Ectodermal cell (in vitro differentiated cells): ENCODE measurements at regions not wholly inside any gene's neighbourhood (a gene's known extent, or its start where the extent isn't known, plus 50 kb on each side); places are given as distances from the start of the nearest gene placed in this dataset.

Source experiments
- H3K27ac ChIP-seq: 2 replicates; pipeline ENCODE4 v1.7.0; 2013; ENCODE audit warnings: mild to moderate bottlenecking, low read depth, low read length; ENCODE audit not compliant: insufficient read depth, poor library complexity, severe bottlenecking
- H3K27me3 ChIP-seq: 2 replicates; pipeline ENCODE4 v1.7.0; 2013; ENCODE audit warnings: mild to moderate bottlenecking, low read length; ENCODE audit not compliant: insufficient read depth, control insufficient read depth, poor library complexity, severe bottlenecking
- H3K36me3 ChIP-seq: one replicate; pipeline ENCODE4 v1.7.0; 2013; ENCODE audit warnings: low read length; ENCODE audit not compliant: control insufficient read depth, insufficient read depth
- H3K4me1 ChIP-seq: one replicate; pipeline ENCODE4 v1.7.0; 2013; ENCODE audit warnings: low read length; ENCODE audit not compliant: control insufficient read depth, insufficient read depth
- H3K4me3 ChIP-seq: 2 replicates; pipeline ENCODE4 v1.7.0; 2013; ENCODE audit warnings: low read depth, low read length, control low read depth; ENCODE audit not compliant: insufficient read depth
- H3K9me3 ChIP-seq: 2 replicates; pipeline ENCODE4 v1.7.0; 2013; ENCODE audit warnings: mild to moderate bottlenecking, low read length, moderate library complexity; ENCODE audit not compliant: control insufficient read depth
- WGBS, 2 experiments: methylation state at CpG; one replicate each; pipeline ENCODE4 v1.1.7; 2013; ENCODE audit warnings: missing lambda C conversion rate in 2 of 2; 5-methylcytosine and 5-hydroxymethylcytosine counted together

GRCh38 chr3:181410870-181411269 is 300.9 kb upstream of the SOX2 start:
- Histone ChIP-seq H3K27me3 (no peaks in the 10 kb centered on the region), H3K4me3 (no peak overlapping the region), H3K36me3 (no peaks in the 10 kb centered on the region), H3K9me3 (no peaks in the 10 kb centered on the region), H3K4me1 (no peaks in the 10 kb centered on the region), H3K27ac (no peak overlapping the region)
- WGBS, 2 experiments, result no CpG with 5 or more reads among the region's 4 CpGs

- Histone ChIP-seq H3K4me3 (no peak overlapping the region), H3K36me3 (no peaks in the 10 kb centered on the region)
- 92 to 94% methylated on average over 7 to 8 of the region's 8 CpGs for WGBS, 2 experiments
Observed at GRCh38 chr3:181403876-181404660, 307.7 kb upstream of the SOX2 start.

GRCh38 chr3:181402347-181402746 is 309.4 kb upstream of the SOX2 start:
- Histone ChIP-seq H3K4me1 (no peaks in the 10 kb centered on the region), H3K36me3 (no peaks in the 10 kb centered on the region), H3K27me3 (no peaks in the 10 kb centered on the region), H3K9me3 (no peaks in the 10 kb centered on the region), H3K27ac (no peak overlapping the region), H3K4me3 (no peak overlapping the region)
- WGBS, 2 experiments, result 87 to 92% methylated on average over 3 of the region's 3 CpGs

More at GRCh38 chr3:181403876-181404660, 307.7 kb upstream of the SOX2 start:
- no peaks in the 10 kb centered on the region for H3K4me1 ChIP-seq
- H3K27ac ChIP-seq, result no peak overlapping the region
- H3K27me3 ChIP-seq, result no peaks in the 10 kb centered on the region
- no peaks in the 10 kb centered on the region for H3K9me3 ChIP-seq

- Histone ChIP-seq H3K4me1 (peaks cover 10% of the 10 kb centered on the region), H3K27me3 (no peaks in the 10 kb centered on the region), H3K36me3 (no peaks in the 10 kb centered on the region), H3K4me3 (no peak overlapping the region), H3K27ac (no peak overlapping the region), H3K9me3 (no peaks in the 10 kb centered on the region)
Observed at GRCh38 chr3:181384970-181385369, 326.8 kb upstream of the SOX2 start.

GRCh38 chr3:181383760-181384159 is 328.0 kb upstream of the SOX2 start:
- Histone ChIP-seq H3K9me3 (no peaks in the 10 kb centered on the region), H3K36me3 (no peaks in the 10 kb centered on the region), H3K4me3 (no peak overlapping the region), H3K27ac (no peak overlapping the region), H3K4me1 (peaks cover 10% of the 10 kb centered on the region), H3K27me3 (no peaks in the 10 kb centered on the region)

GRCh38 chr3:181383201-181383600 is 328.5 kb upstream of the SOX2 start:
- H3K36me3 ChIP-seq, result no peaks in the 10 kb centered on the region
- H3K27me3 ChIP-seq, result no peaks in the 10 kb centered on the region
- peaks cover 10% of the 10 kb centered on the region for H3K4me1 ChIP-seq
- H3K27ac ChIP-seq, result no peak overlapping the region
- 91 to 92% methylated on average over 7 of the region's 7 CpGs for WGBS, 2 experiments
- H3K4me3 ChIP-seq, result no peak overlapping the region
- H3K9me3 ChIP-seq, result no peaks in the 10 kb centered on the region

- Histone ChIP-seq H3K4me1 (peaks cover 10% of the 10 kb centered on the region), H3K9me3 (no peaks in the 10 kb centered on the region)
- WGBS, 2 experiments, result 97 to 98% methylated on average over 3 of the region's 3 CpGs
Observed at GRCh38 chr3:181382656-181383055, 329.1 kb upstream of the SOX2 start.

GRCh38 chr3:181379278-181379677 is 332.4 kb upstream of the SOX2 start:
- Histone ChIP-seq H3K4me1 (peaks cover 9% of the 10 kb centered on the region), H3K4me3 (no peak overlapping the region), H3K27ac (no peak overlapping the region), H3K36me3 (no peaks in the 10 kb centered on the region), H3K27me3 (no peaks in the 10 kb centered on the region), H3K9me3 (no peaks in the 10 kb centered on the region)
- WGBS, 2 experiments, result 90 to 94% methylated on average over 4 to 5 of the region's 5 CpGs

More at GRCh38 chr3:181382656-181383055, 329.1 kb upstream of the SOX2 start:
- H3K36me3 ChIP-seq, result no peaks in the 10 kb centered on the region
- no peak overlapping the region for H3K27ac ChIP-seq
- no peak overlapping the region for H3K4me3 ChIP-seq
- no peaks in the 10 kb centered on the region for H3K27me3 ChIP-seq

GRCh38 chr3:181369637-181370036 is 342.1 kb upstream of the SOX2 start:
- Histone ChIP-seq H3K9me3 (no peaks in the 10 kb centered on the region), H3K27ac (no peak overlapping the region), H3K4me1 (no peaks in the 10 kb centered on the region), H3K27me3 (no peaks in the 10 kb centered on the region), H3K36me3 (no peaks in the 10 kb centered on the region), H3K4me3 (no peak overlapping the region)
- WGBS, 2 experiments, result 61 to 77% methylated on average over 2 to 3 of the region's 3 CpGs

GRCh38 chr3:181363231-181363630 is 348.5 kb upstream of the SOX2 start:
- H3K27ac ChIP-seq, result no peak overlapping the region
- no peaks in the 10 kb centered on the region for H3K27me3 ChIP-seq
- H3K4me3 ChIP-seq, result no peak overlapping the region
- no peaks in the 10 kb centered on the region for H3K9me3 ChIP-seq
- no peaks in the 10 kb centered on the region for H3K36me3 ChIP-seq
- H3K4me1 ChIP-seq, result no peaks in the 10 kb centered on the region
- 74 to 80% methylated on average over 1 of the region's 1 CpG for WGBS, 2 experiments

GRCh38 chr3:181362378-181362777 is 349.3 kb upstream of the SOX2 start:
- Histone ChIP-seq H3K4me1 (no peaks in the 10 kb centered on the region), H3K4me3 (no peak overlapping the region), H3K9me3 (no peaks in the 10 kb centered on the region), H3K27ac (no peak overlapping the region), H3K27me3 (no peaks in the 10 kb centered on the region), H3K36me3 (no peaks in the 10 kb centered on the region)
